NCI-H2196 (cell line): ENCODE measurements at regions not wholly inside any gene's neighbourhood (a gene's known extent, or its start where the extent isn't known, plus 50 kb on each side); places are given as distances from the start of the nearest gene placed in this dataset.
"Not testable (repeated sequence)": the region's sequence is repeated elsewhere in the genome, so short reads cannot be mapped to it uniquely, and the experiment has no call there.

Experiments
- DNase-seq: peaks from one replicate; lab custom pipeline; 2025; ENCODE audit not compliant: unreplicated experiment; lab: John Stamatoyannopoulos, UW

- DNase-seq = no peak
These were observed 210.2 kb downstream of the KCNRG start for GRCh38 chr13:50225193-50226155.

GRCh38 chr13:50226515-50227155 is 211.4 kb downstream of the KCNRG start:
- DNase-seq = no peak

DNA sequence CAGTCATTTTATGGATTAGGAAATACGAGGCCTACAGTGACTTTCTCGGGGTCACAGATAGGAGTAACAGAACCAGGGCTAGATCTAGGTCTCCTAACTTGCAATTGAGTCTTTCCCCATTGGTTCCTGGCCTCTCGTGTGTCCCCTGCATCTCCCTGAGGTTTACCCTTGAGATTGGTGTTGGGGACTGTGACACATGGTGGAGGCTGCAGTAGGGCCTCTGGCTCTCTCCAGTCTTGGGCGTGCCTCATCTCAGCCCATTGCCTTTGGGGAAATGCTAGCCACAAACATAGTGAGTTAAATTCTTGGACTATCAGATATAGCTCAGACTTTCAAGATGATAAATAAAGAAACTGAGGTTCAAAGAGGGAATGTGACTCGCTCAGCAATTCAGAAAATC is 212.1 kb downstream of the KCNRG start:
- no peak for DNase-seq

GRCh38 chr13:50228527-50228926 is 213.3 kb downstream of the KCNRG start:
- DNase-seq = no peak

DNA sequence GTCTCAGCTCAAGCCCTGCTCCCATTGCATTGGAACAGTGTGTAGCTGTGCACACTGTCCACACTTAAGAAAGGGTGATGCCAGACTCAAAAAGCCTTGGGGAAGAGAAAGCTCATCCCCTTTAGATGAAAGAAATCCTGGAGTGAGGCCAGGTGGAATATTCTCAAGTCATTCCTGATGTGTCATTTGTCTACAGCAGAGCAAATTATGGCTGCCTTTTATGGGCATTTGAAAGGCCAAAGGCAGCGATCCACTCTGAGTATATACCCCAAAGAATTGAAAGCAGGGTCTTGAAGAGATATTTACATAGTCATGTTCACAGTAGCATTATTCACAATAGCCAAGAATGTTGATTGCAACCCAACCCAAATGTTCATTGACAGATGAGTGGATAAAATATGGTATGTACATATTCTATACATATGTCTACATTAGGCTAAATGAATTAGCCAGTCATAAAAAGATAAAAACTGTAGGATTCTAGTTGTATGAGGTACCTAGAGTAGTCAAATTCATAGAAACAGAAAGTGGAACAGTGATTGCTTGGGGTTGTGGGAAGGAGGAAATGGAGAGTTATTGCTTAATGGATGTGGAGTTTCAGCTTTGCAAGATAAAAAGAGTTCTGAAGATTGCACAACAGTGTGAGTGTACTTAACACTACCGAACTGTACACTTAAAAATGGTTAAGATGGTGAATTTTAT is 214.9 kb downstream of the KCNRG start:
- no peak for DNase-seq

DNA sequence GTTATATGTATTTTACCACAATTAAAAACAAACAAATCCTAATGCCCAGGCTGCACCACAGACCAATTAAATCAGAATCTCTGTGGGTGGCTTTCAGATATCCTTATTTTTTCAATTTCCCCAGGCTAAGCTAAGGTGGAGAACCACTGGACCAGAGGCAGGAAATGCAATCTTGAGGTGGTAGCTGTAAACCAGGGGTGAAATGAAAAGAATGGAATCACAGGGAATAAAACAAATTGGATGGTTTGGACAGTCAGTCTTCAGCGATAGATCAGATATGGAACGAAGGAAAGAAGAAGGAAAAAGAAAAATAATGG is 215.4 kb downstream of the KCNRG start:
- DNase-seq = no peak

DNA sequence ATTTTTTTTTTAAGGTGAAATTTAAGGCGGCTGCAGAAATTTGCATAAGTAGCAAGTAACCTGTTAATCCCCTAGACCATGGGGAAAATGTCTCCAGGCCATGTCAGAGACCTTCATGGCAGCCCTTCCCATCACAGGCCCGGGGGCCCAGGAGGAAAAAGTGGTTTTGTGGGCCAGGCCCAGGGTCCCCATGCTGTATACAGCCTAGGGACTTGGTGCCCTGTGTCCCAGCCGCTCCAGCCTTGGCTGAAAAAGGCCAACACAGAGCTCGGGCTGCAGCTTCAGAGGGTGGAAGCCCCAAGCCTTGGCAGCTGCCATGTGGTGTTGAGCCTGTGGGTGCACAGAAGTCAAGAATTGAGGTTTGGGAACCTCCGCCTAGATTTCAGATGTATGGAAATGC is 218.3 kb downstream of the KCNRG start:
- DNase-seq = not testable (repeated sequence)

DNA sequence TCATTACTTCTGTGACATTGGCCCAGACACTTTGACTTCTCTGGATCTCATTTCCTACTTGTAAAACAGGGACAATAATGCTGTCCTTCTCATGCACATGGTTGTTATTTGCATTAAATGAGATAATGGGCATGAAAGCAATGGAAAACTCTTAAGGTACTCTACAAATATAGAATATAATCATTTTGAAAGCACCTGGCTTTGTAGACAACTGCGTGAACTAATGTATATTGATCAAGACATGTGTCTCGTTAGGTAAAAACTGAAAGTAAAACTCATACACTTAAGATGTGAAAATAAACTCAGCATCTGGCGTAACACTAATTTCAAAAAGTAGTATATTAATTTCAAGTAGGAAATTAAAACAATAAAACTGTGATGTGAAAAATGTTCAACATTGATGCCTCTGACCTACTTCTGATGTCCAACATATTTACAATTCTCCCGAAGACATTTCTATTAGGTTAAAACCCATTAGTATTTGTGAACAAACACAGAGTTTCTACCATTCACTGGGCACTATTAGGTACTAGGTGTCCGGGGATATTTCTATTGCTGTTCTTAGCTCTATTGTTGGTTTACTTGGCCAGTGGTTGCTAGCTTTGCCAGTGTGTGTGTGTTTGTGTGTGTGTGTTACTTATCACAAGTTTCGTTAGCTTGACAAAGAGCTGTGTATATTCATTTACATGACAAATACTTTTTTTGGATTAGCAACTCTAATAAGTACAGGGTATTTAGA is 220.5 kb downstream of the KCNRG start:
- no peak for DNase-seq

- no peak for DNase-seq
These were observed 221.7 kb downstream of the KCNRG start for GRCh38 chr13:50236898-50237318.

DNA sequence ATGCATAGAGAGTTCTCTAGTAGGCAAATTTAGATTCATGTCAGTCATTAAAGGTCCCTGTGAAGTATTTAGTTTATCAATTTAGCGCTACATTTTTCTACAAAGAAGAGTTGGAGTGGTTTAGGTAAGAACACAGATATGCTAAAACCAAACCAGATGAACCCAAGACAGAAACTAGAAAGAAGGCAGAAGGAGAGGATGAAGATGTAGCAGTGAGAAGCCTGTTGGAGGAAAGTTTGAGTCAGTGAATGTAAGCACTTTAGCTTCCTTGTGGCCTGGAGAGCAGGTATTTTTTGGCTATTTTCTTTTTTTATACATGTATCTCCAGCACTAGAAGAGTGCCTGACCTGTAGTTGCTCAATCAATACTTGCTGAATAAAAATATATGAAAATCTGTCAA is 223.7 kb downstream of the KCNRG start:
- no peak for DNase-seq

- no peak for DNase-seq
These were observed 226.2 kb downstream of the KCNRG start for GRCh38 chr13:50241479-50241878.

DNA sequence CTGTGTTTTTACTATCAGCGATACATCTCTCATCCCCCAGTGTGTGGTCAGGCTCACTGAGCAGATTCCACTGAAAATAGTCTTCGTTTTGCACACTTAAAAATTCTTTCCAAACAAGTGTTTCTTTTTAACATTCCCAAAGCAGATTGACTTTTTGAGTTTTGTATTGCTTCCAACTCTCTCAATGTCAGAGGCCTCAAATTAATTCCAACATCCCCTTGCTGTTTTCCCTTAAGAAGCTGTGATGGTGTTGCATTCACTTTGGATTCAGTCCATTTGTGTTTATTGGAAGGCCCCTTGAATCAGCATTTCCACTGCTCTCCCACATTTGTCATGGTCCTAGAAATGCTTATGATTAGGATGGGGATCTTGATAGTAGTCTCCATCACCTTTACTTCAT is 228.7 kb downstream of the KCNRG start:
- no peak for DNase-seq

- DNase-seq = no peak
These were observed 229.1 kb downstream of the KCNRG start for GRCh38 chr13:50244355-50244712.

DNA sequence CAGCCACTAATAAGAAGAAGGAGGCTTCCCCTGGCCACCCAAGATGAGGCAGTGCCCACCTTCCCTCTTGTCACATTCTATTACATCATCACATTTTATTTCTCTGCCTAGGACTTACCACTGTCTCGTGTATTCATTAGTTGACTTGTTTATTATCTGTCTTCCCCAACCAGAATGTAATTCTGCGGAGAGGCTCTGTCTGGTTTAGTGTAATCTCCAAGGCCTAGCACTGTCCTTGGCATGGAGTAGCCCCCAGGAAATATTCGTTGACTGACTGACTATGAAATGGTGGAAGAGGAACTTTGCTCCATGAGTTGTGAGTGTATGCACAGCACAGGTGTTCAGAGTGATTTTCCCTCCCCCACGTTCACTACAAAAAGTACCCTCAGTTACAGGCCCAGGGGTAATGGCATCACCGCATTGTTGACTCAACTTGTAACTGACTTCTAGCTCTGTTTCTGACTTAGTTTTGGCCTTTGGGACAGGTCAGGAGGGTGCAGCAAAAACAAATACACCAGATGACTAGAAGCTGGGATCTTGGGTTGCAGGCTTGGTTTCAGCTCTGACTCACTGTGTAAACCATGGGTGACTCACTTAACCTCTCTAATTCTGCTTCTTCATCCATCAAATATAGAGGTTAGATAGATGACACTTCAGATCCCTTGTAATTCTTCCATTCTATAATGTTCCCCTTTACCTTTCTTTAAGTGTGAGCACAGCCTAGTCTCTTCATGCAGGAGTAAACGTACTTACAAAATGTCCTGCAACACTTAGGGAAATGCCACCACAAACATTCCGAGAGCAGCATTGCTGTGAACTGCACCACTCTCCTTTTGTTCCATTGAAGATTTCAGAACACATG is 229.7 kb downstream of the KCNRG start:
- peak; percentile 34 for DNase-seq

GRCh38 chr13:50247223-50247622 is 232.0 kb downstream of the KCNRG start:
- DNase-seq = no peak

DNA sequence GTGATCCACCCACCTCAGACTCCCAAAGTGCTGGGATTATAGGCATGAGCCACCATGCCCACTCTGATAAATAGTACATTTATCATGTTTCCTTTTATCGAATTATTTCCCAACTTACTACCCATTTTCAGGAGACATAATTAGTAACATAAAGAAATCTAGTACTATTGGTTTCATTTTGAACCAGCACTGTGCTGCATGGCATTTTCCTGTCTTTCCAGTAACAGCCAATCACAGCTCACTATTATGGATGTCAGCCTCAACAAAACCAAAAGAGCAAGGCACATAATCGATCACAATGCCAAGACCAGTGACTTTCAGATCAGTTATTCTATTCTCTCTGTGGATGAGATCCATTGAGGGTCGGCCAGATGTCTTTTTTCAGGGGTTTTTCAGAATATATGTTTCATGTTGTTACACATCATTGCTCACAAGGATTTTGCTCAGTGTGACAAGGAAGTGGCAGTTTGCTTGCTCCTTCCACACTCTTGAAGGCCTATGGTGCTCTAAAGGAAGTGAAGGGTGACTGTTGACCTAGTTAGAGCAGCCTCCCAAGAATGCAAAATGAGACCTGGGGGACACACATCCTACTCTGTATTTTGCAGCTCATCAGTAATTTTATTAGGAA is 233.4 kb downstream of the KCNRG start:
- DNase-seq = no peak

GRCh38 chr13:50249144-50249521 is 233.9 kb downstream of the KCNRG start:
- DNase-seq = no peak

GRCh38 chr13:50250401-50250800 is 235.2 kb downstream of the KCNRG start:
- DNase-seq = no peak

DNA sequence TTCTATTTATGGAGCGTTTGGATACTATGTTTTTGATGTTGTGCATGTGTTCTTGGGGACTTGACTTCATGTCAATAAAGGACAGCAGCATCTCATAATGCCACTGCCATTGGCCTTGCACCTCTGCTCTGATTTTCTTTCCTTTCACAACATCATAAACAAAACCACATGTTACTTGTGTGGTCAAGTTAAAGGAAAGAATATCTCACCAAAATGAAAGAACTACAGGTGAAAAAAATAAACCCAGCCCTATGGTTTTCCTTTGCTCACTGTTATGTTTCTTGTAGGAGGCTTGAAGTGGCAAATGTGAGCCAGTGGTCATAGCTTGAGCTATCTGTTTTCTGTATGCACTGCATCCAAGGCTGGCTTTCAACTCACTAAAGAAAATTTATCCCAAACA is 240.4 kb downstream of the KCNRG start:
- DNase-seq = no peak
